T-cell (primary cell): ENCODE measurements at regions not wholly inside any gene's neighbourhood (a gene's known extent, or its start where the extent isn't known, plus 50 kb on each side); places are given as distances from the start of the nearest gene placed in this dataset.
"Not testable (repeated sequence)": the region's sequence is repeated elsewhere in the genome, so short reads cannot be mapped to it uniquely, and the experiment has no call there.

Experiments used
- ATAC-seq, 4 experiments: fragments of 200-7000 bp in 3 of 4; fragments of 150-1000 bp in 1 of 4; cut with Tn5 transposase; replicated peaks in 1 of 4; 1 replicate in 3 of 4; 2 replicates in 1 of 4; pipeline ENCODE4 v1.10.0; 2021; ENCODE audit warnings: moderate library complexity in 3 of 4, mild to moderate bottlenecking in 2 of 4, moderate number of reproducible peaks in 1 of 4
- CTCF ChIA-PET, 2 donors: fragments of 300-600 bp; sonication (Branson Sonifier 250); formaldehyde crosslinking; loops; one replicate each; lab custom pipeline; 2022; ENCODE audit warnings: antibody characterized with exemption in 2 of 2; lab: Charles Lee
- POLR2A ChIA-PET, 2 donors: fragments of 300-600 bp; sonication (Branson Sonifier 250); formaldehyde crosslinking; loops; one replicate each; lab custom pipeline; 2022; ENCODE audit warnings: antibody characterized with exemption in 2 of 2; lab: Charles Lee
- DNase-seq, 35 experiments: peaks; one replicate each; pipeline versions ENCODE4 v3.0.0 to v3.0.0-alpha.2; 2013 to 2023
- H3K27ac ChIP-seq: one replicate; pipeline ENCODE4 v1.5.1; 2013; ENCODE audit warnings: low read length
- H3K27me3 ChIP-seq, 2 experiments: replicated peaks in 1 of 2; 1 replicate in 1 of 2; 2 replicates in 1 of 2; pipeline versions ENCODE4 v1.6.1 to v1.7.0; 2013; ENCODE audit warnings: low read length in 1 of 2, mixed read lengths in 1 of 2; ENCODE audit not compliant: control insufficient read depth in 2 of 2, insufficient read depth in 2 of 2; ENCODE audit errors: extremely low read depth in 1 of 2
- H3K36me3 ChIP-seq, 2 donors: 1 replicate in 1 of 2; 2 replicates in 1 of 2; pipeline versions ENCODE4 v1.6.1 to v1.7.0; 2013; ENCODE audit warnings: low read length in 1 of 2; ENCODE audit not compliant: control insufficient read depth in 2 of 2, insufficient read depth in 1 of 2; ENCODE audit errors: extremely low read depth in 1 of 2
- H3K4me1 ChIP-seq, 2 experiments: 1 replicate in 1 of 2; 2 replicates in 1 of 2; pipeline versions ENCODE4 v1.6.1 to v1.7.0; 2013; ENCODE audit warnings: low read length in 2 of 2, mixed read lengths in 1 of 2; ENCODE audit not compliant: insufficient read depth in 2 of 2, control insufficient read depth in 1 of 2; ENCODE audit errors: extremely low read depth in 1 of 2
- H3K4me3 ChIP-seq, 2 donors: 1 replicate in 1 of 2; 2 replicates in 1 of 2; pipeline versions ENCODE4 v1.5.1 to v1.7.0; 2013; ENCODE audit warnings: mild to moderate bottlenecking in 2 of 2, low read length in 1 of 2, moderate library complexity in 1 of 2; ENCODE audit not compliant: control insufficient read depth in 1 of 2; ENCODE audit errors: extremely low read depth in 1 of 2
- H3K9me3 ChIP-seq: 2 replicates; pipeline ENCODE4 v1.7.0; 2013
- H3K27ac Mint-ChIP-seq, 2 donors: one replicate each; pipeline ENCODE4 v1.8.0; 2020 to 2021; ENCODE audit warnings: mild to moderate bottlenecking in 2 of 2, mixed read lengths in 2 of 2
- H3K27me3 Mint-ChIP-seq, 2 donors: one replicate each; pipeline ENCODE4 v1.8.0; 2021 to 2022; ENCODE audit warnings: mixed read lengths in 2 of 2
- H3K36me3 Mint-ChIP-seq: one replicate; pipeline ENCODE4 v1.8.0; 2021; ENCODE audit warnings: mixed read lengths
- H3K4me1 Mint-ChIP-seq, 3 donors: one replicate each; pipeline ENCODE4 v1.8.0; 2020 to 2022; ENCODE audit warnings: mixed read lengths in 3 of 3, mild to moderate bottlenecking in 1 of 3
- H3K4me3 Mint-ChIP-seq, 3 donors: one replicate each; pipeline ENCODE4 v1.8.0; 2020 to 2022; ENCODE audit warnings: mild to moderate bottlenecking in 3 of 3, mixed read lengths in 3 of 3, moderate library complexity in 3 of 3
- H3K9me3 Mint-ChIP-seq, 3 donors: one replicate each; pipeline ENCODE4 v1.8.0; 2020 to 2022; ENCODE audit warnings: mixed read lengths in 3 of 3
- WGBS: methylation state at CpG from one replicate; pipeline ENCODE4 v1.1.5; 2013; ENCODE audit warnings: missing lambda C conversion rate; ENCODE audit not compliant: insufficient coverage; 5-methylcytosine and 5-hydroxymethylcytosine counted together

DNA sequence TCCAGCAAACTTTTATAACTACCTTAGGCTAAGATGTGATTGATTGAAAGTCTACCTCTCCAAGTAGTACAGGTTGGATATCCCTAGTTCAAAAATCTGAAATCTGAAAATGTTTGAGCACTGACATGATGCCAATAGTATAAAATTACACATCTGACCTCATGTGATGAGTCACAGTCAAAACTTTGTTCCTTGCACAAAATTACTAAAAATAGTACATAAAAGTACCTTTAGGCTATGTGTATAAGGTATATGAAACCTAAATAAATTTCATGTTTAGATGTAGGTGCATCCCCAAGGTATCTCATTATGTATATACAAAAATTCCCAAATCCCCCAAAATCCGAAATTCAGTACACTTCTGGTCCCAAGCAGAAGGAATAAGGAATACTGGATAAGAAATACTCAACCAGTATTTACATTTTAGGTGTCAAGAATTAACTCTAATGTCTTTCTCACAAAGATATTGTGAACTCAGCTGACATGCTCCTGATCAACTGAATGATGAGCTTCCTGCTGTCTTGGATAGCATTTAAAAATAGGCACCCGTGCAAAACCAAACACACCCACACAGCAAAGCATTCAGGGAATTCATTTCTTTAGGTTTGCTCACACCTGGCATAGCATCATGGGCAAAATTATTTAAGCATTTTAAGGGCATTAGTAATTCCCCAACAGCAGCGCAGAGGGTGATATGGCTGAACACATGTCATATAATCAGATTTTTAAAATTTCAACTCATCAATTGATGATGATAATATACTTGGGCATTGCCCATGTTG is 497.4 kb upstream of the MEIS1 start:
- ATAC-seq (no peak), DNase-seq (no peak)
- H3K27me3 ChIP-seq: no peaks in the 10 kb centered on the region
- H3K4me3 ChIP-seq: no peak overlapping the region
- no peaks in the 10 kb centered on the region for H3K36me3 ChIP-seq
- Mint-ChIP-seq H3K36me3 (no peaks in the 10 kb centered on the region), H3K27ac (no peak overlapping the region), H3K27me3 (peaks cover 2 to 10% of the 10 kb centered on the region in 2 donors), H3K4me1 (no peaks in the 10 kb centered on the region), H3K4me3 (no peak overlapping the region), H3K9me3 (peaks cover 0 to 3% (median 0%) of the 10 kb centered on the region in 3 donors)
- no peaks in the 10 kb centered on the region for H3K4me1 ChIP-seq
- POLR2A ChIA-PET: no interaction called here
- WGBS: 86% methylated on average over 1 of the region's 3 CpGs
- no peaks in the 10 kb centered on the region for H3K9me3 ChIP-seq
- CTCF ChIA-PET: no interaction called here
- H3K27ac ChIP-seq: no peak overlapping the region

DNA sequence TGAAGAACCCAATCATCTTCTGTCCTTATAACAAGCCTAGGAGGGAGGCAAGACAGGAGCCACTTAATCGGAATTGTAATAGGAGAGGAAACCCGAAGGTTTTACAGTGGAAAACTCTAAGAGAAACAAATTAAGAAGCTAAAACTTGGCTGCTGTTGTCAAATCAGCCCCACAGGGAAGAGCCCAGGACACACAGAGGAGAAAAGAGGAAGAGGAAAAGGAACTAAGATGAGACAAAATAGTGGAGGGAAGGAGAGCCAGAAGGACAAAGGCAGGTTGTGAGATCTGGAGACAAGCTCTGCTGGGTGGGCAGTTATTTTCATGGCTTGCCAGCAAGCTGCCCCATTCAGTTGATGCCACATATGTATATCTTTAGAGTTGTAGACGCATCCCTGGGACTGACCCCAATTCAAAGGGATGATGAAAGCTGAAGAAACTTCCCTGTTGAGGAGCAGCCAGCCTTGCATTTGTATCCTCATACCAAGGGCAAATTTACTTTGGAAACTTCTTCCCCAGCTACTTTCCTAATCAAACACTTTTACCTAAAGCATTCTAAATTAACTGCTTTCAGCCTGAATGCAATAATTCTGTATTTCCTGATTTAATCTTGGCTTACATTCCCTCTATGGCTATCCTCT is 499.8 kb upstream of the MEIS1 start:
- peaks cover 2 to 14% of the 10 kb centered on the region in 2 donors for H3K27me3 Mint-ChIP-seq
- H3K4me3 Mint-ChIP-seq: no peak overlapping the region
- H3K36me3 Mint-ChIP-seq: no peaks in the 10 kb centered on the region
- Histone ChIP-seq H3K4me1 (no peaks in the 10 kb centered on the region), H3K9me3 (no peaks in the 10 kb centered on the region), H3K27ac (no peak overlapping the region), H3K4me3 (no peak overlapping the region), H3K27me3 (no peaks in the 10 kb centered on the region), H3K36me3 (no peaks in the 10 kb centered on the region)
- ChIA-PET POLR2A (no interaction called here), CTCF (no interaction called here)
- WGBS: 83% methylated on average over 2 of the region's 3 CpGs
- no peak overlapping the region for H3K27ac Mint-ChIP-seq
- no peak for ATAC-seq
- DNase-seq: no peak
- peaks cover 0 to 11% (median 0%) of the 10 kb centered on the region in 3 donors for H3K9me3 Mint-ChIP-seq
- no peaks in the 10 kb centered on the region for H3K4me1 Mint-ChIP-seq

DNA sequence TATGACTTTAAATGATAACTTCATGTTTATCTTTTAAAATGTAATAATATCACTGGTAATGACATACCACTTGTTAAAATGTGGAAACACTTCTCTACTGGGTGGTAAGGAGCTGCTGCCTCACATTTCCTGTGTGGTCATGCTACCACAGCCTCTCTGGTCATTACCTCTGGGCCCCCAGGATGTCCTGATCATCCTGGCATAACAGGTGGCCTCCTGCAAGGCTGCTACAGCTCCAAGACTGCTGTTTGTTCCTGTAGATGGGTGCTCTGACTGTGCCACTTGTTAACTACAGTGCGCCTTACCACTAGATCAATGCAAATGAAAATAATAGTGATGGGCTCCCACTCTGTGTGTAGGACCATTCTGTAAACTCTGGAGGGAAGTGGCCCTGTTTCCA is 500.2 kb upstream of the SPRED2 start:
- Mint-ChIP-seq H3K27me3 (peaks cover 0 to 14% of the 10 kb centered on the region in 2 donors), H3K36me3 (no peaks in the 10 kb centered on the region), H3K4me1 (no peaks in the 10 kb centered on the region), H3K27ac (no peak overlapping the region), H3K9me3 (peaks cover 0 to 15% (median 0%) of the 10 kb centered on the region in 3 donors), H3K4me3 (no peak overlapping the region)
- no peak overlapping the region for H3K27ac ChIP-seq
- no peaks in the 10 kb centered on the region for H3K36me3 ChIP-seq
- DNase-seq (no peak), ATAC-seq (no peak)
- no peaks in the 10 kb centered on the region for H3K9me3 ChIP-seq
- no peaks in the 10 kb centered on the region for H3K27me3 ChIP-seq
- CTCF ChIA-PET: no interaction called here
- H3K4me3 ChIP-seq: no peak overlapping the region
- H3K4me1 ChIP-seq: no peaks in the 10 kb centered on the region
- no CpG with 5 or more reads among the region's 1 CpG for WGBS
- POLR2A ChIA-PET: no interaction called here

DNA sequence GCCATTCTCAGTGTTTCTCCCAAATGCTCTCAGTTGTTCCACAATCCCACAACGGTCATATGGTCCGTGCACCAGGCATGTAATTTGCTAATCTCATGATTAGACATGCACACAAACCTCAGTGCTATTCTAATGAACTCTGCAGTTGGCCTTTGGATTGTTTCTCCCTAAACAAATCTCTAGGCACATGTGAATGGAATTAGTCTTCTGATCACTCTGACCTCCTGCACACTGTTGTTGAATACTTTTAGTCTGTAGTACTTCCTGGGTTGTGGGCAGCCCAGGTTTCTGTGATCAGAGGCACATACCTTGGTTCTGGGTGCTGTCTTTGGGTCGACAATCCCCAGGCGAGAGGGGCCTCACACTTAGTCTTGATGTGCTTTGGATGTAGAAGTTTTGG is 498.7 kb upstream of the SPRED2 start:
- ChIA-PET POLR2A (no interaction called here), CTCF (no interaction called here)

DNA sequence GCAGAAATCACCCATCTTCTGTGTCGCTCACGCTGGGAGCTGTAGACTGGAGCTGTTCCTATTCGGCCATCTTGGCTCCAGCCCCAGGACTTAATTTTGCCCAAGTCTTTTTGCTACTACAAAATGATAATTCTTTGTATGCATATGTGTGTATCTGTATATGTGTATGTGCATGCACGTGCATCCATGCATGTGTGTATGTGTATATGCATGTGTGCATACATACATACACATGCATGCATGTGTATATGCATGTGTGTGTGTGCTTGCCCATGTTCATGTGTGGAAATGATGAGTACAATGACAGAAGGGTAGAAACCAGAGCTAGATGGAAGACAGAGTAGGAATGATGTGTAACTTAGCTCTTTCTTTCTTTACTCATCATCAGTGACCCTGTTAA is 497.9 kb upstream of the SPRED2 start:
- no peak overlapping the region for H3K4me3 Mint-ChIP-seq
- 100% methylated on average over 2 of the region's 4 CpGs for WGBS
- no peaks in the 10 kb centered on the region for H3K36me3 Mint-ChIP-seq
- H3K9me3 ChIP-seq: no peaks in the 10 kb centered on the region
- ATAC-seq: no peak
- DNase-seq: no peak
- no peak overlapping the region for H3K4me3 ChIP-seq
- no peaks in the 10 kb centered on the region for H3K4me1 Mint-ChIP-seq
- CTCF ChIA-PET: no interaction called here
- no peaks in the 10 kb centered on the region for H3K27me3 ChIP-seq
- POLR2A ChIA-PET: no interaction called here
- no peaks in the 10 kb centered on the region for H3K4me1 ChIP-seq
- peaks cover 0 to 14% of the 10 kb centered on the region in 2 donors for H3K27me3 Mint-ChIP-seq
- no peak overlapping the region for H3K27ac Mint-ChIP-seq
- H3K36me3 ChIP-seq: no peaks in the 10 kb centered on the region
- no peak overlapping the region for H3K27ac ChIP-seq
- peaks cover 0 to 19% (median 0%) of the 10 kb centered on the region in 3 donors for H3K9me3 Mint-ChIP-seq

More for the DNA sequence above, 498.7 kb upstream of the SPRED2 start:
- Histone ChIP-seq H3K27me3 (no peaks in the 10 kb centered on the region), H3K27ac (no peak overlapping the region), H3K4me3 (no peak overlapping the region), H3K9me3 (no peaks in the 10 kb centered on the region), H3K36me3 (no peaks in the 10 kb centered on the region), H3K4me1 (no peaks in the 10 kb centered on the region)
- H3K36me3 Mint-ChIP-seq: no peaks in the 10 kb centered on the region
- no peak for ATAC-seq
- 89% methylated on average over 2 of the region's 4 CpGs for WGBS
- peaks cover 0 to 14% of the 10 kb centered on the region in 2 donors for H3K27me3 Mint-ChIP-seq
- peaks cover 0 to 19% (median 0%) of the 10 kb centered on the region in 3 donors for H3K9me3 Mint-ChIP-seq
- DNase-seq: no peak
- no peaks in the 10 kb centered on the region for H3K4me1 Mint-ChIP-seq
- H3K27ac Mint-ChIP-seq: no peak overlapping the region
- no peak overlapping the region for H3K4me3 Mint-ChIP-seq

DNA sequence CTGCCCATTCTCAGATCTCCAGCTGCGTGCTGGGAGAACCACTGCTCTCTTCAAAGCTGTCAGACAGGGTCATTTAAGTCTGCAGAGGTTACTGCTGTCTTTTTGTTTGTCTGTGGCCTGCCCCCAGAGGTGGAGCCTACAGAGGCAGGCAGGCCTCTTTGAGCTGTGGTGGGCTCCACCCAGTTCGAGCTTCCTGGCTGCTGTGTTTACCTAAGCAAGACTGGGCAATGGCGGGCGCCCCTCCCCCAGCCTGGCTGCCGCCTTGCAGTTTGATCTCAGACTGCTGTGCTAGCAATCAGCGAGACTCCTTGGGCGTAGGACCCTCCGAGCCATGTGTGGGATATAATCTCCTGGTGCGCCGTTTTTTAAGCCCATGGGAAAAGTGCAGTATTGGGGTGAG is 497.3 kb upstream of the SPRED2 start:
- POLR2A ChIA-PET, H3K9me3 ChIP-seq, H3K36me3 ChIP-seq, H3K27me3 ChIP-seq, H3K27ac Mint-ChIP-seq, CTCF ChIA-PET, H3K4me1 Mint-ChIP-seq, H3K27ac ChIP-seq, H3K4me1 ChIP-seq, ATAC-seq, H3K4me3 Mint-ChIP-seq, H3K4me3 ChIP-seq, DNase-seq, H3K36me3 Mint-ChIP-seq: not testable (repeated sequence)
- 79% methylated on average over 5 of the region's 10 CpGs for WGBS
- peaks cover 0 to 19% (median 0%) of the 10 kb centered on the region in 3 donors for H3K9me3 Mint-ChIP-seq
- peaks cover 0 to 10% of the 10 kb centered on the region in 2 donors for H3K27me3 Mint-ChIP-seq
